ENCODE measurements at regions not wholly inside any gene's neighbourhood (a gene's known extent, or its start where the extent isn't known, plus 50 kb on each side); places are given as distances from the start of the nearest gene placed in this dataset.

DNA sequence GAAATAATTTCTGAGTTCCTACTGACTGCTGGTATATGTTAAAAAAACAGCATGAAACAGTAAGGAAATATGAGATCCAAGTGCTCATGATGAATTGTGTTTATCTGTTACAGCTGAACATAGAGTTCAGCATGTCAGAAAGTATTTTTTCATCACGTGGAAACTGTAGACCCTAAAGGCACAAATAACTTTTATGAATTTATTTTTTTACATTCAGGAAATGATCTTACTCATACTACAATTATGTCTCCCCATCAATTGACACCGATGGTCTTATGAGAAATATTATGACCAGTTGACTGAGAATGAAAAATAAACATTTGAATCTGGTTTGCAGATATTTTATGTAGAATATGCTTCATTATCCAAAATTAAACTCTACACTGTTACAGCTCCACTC, 283.1 kb upstream of the SPANXN4 start:
- no peak overlapping the region for H3K27ac Mint-ChIP-seq
- ChIA-PET CTCF (no interaction called here), POLR2A (no interaction called here)
- H3K4me3 Mint-ChIP-seq, result no peak overlapping the region
- H3K9me3 Mint-ChIP-seq, result no peaks in the 10 kb centered on the region
- H3K27me3 Mint-ChIP-seq, result no peaks in the 10 kb centered on the region
- no peaks in the 10 kb centered on the region for H3K4me1 Mint-ChIP-seq
- DNase-seq, result no peak
- H3K36me3 Mint-ChIP-seq (ENCODE audit: low read depth), result no peaks in the 10 kb centered on the region

DNA sequence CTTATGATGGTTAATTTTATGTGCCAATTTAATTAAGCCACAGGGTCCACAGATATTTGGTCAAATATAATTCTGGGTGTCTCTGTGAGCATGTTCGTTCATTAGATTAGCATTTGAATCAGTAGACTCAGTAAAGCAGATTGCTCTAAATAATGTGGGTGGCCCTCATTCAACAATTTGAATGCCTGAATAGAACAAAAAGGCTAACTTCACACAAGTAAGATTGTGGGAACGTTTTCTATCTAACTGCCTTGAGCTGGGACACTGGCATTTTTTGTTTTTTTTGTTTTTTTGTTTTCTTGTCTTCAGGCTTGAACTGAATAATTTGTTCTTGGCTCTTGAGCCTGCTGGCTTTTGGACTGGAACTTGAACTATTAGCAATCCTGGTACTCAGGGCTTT, 292.4 kb upstream of the SPANXN4 start:
- no peaks in the 10 kb centered on the region for H3K9me3 Mint-ChIP-seq
- no peak overlapping the region for H3K4me3 Mint-ChIP-seq
- H3K27ac Mint-ChIP-seq, result no peak overlapping the region
- DNase-seq, result no peak
- POLR2A ChIA-PET, result no interaction called here
- no peaks in the 10 kb centered on the region for H3K27me3 Mint-ChIP-seq
- CTCF ChIA-PET, result no interaction called here
- H3K36me3 Mint-ChIP-seq (ENCODE audit: low read depth), result no peaks in the 10 kb centered on the region
- no peaks in the 10 kb centered on the region for H3K4me1 Mint-ChIP-seq

DNA sequence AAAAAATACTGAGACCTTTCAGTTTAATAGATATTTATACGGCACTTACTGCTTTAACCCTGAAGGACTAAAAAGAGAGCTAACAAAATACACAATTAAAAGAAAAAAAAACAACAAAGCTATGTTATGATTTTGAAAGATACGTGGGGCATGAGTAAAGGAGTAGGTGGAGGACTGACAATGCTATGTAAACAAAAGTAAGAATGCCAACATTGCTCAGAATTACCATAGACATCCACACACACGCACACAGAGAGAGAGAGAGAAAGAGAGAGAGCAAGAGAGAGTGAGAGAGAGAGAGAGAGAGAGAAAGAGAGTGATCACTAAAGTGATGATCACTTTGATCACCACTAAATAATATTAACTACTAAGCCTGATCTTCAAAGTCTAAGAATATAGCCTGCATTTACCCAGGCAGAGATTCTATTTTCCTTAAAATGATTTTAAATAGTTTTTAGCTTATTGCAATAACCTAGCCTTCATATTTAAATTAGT, 313.9 kb upstream of the SPANXN4 start:
- Mint-ChIP-seq H3K9me3 (peaks cover 2% of the 10 kb centered on the region), H3K4me1 (no peaks in the 10 kb centered on the region), H3K36me3 (ENCODE audit: low read depth) (no peaks in the 10 kb centered on the region), H3K4me3 (no peak overlapping the region), H3K27me3 (no peaks in the 10 kb centered on the region), H3K27ac (no peak overlapping the region)
- POLR2A ChIA-PET, result no interaction called here
- no peak for DNase-seq
- CTCF ChIA-PET, result no interaction called here

DNA sequence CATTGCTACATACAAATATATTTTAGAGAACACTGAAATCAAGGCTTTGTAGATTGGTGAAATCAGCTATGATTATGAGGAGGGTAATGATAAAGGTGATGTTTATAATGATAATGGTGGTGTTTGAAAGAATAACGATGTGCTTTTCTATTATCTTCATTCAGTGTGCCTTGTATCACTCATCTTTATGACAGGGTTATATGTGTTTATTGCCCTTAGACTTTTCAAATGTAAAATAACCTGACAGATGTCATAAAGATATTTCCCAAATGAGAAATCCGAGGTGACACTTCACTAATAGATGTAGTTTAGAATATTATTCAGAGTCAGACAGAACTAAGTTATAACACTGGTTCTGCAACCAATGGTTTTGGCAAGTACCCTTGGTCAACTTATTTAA, 323.0 kb upstream of the SPANXN4 start:
- Mint-ChIP-seq H3K27me3 (no peaks in the 10 kb centered on the region), H3K4me3 (no peak overlapping the region), H3K36me3 (ENCODE audit: low read depth) (no peaks in the 10 kb centered on the region), H3K27ac (no peak overlapping the region), H3K4me1 (no peaks in the 10 kb centered on the region), H3K9me3 (no peaks in the 10 kb centered on the region)
- POLR2A ChIA-PET, result no interaction called here
- CTCF ChIA-PET, result no interaction called here
- no peak for DNase-seq

DNA sequence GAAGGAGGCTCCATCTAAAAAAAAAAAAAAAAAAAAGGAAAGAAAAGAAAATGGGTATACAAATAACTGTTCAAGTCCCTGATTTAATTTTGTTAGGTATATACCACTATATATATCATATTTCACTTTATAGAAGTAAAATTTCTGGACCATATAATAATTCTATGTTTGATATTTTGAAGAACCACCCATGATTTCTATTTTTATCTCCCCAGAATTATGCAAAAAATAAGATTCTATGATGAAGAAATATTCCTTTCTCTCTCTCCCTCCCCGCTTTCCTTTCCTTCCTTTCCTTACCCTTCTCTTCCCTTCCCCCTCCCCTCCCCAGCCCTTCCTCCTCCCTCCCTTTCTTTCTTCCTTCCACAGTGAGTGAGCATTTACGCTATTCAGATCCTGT, 337.5 kb upstream of the SPANXN4 start:
- Mint-ChIP-seq H3K9me3 (no peaks in the 10 kb centered on the region), H3K27me3 (no peaks in the 10 kb centered on the region), H3K27ac (no peak overlapping the region), H3K4me3 (no peak overlapping the region), H3K36me3 (ENCODE audit: low read depth) (no peaks in the 10 kb centered on the region), H3K4me1 (no peaks in the 10 kb centered on the region)
- POLR2A ChIA-PET, result no interaction called here
- no peak for DNase-seq
- CTCF ChIA-PET, result no interaction called here

DNA sequence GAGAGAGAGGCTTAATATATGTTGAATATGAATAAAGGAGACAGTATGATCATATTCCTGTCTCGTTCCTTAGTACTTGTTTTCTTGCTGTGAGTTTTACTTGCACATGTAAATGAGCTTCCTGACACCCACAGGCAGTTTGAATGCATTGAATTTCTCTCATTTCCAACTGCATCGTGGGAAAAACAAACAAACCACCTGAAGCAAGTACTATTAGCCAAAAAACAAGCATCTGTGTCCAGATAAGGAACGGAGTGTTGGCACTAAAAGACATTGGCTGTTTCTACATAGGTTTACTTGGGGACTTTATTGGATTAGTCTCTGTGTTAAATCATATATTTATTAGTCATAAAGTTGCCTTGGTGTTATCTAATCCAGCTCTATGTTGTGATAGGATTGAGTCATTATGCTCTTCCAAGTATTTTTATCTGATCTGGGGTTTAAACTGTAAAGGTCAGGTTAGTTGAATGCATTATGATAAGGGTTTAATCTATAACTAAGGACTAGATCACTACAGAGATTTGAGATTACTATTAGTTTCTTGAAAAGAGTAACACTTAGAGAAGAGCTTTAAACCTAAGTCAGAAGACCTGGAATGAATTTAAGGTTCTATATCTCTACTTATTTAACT, 339.0 kb upstream of the SPANXN4 start:
- ChIA-PET CTCF (no interaction called here), POLR2A (no interaction called here)
- H3K27ac Mint-ChIP-seq, result no peak overlapping the region
- H3K9me3 Mint-ChIP-seq, result no peaks in the 10 kb centered on the region
- no peak for DNase-seq
- no peaks in the 10 kb centered on the region for H3K27me3 Mint-ChIP-seq
- no peaks in the 10 kb centered on the region for H3K36me3 Mint-ChIP-seq (ENCODE audit: low read depth)
- no peak overlapping the region for H3K4me3 Mint-ChIP-seq
- no peaks in the 10 kb centered on the region for H3K4me1 Mint-ChIP-seq

DNA sequence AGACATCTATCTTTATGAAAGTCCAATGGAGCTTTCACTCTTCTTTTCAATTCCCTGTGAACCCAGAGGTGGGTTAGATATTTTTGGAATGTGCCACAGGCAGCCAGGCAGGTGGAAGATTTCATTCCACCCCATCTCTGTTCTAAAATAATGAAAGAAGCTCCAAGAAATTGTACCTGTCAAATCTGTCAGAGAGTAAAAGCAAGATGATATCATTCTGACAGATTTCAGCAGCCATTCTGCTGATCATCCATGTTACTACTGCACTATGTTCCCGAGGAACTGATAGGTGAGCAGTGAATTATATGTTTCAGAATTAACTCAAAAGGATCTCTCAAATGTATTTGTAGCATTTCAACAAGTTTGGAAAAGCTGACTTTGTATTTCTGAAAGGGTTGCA, 339.5 kb upstream of the SPANXN4 start:
- ChIA-PET POLR2A (no interaction called here), CTCF (no interaction called here)
- no peaks in the 10 kb centered on the region for H3K4me1 Mint-ChIP-seq
- no peaks in the 10 kb centered on the region for H3K36me3 Mint-ChIP-seq (ENCODE audit: low read depth)
- H3K27ac Mint-ChIP-seq, result no peak overlapping the region
- no peak overlapping the region for H3K4me3 Mint-ChIP-seq
- no peak for DNase-seq
- H3K27me3 Mint-ChIP-seq, result no peaks in the 10 kb centered on the region
- no peaks in the 10 kb centered on the region for H3K9me3 Mint-ChIP-seq

DNA sequence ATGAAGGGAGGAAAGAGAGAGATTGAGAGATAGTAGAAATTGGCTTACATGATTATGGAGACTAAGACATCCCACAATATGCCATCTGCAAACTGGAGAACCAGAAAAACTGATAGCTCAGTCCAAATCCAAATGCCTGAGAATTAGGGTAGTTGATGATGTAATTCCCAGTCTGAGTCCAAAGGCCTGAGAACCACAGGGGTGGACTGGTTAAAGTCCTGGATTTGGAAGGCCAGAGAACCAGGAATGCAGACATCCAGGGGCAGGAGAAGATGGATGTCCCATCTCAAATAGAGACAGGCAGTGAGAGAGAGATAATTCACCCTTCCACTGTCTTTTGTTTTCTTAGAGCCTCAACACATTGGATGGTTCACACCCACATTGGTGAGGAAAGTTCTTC, 345.7 kb upstream of the SPANXN4 start:
- CTCF ChIA-PET, result no interaction called here
- Mint-ChIP-seq H3K4me3 (no peak overlapping the region), H3K9me3 (peaks cover 6% of the 10 kb centered on the region), H3K36me3 (ENCODE audit: low read depth) (no peaks in the 10 kb centered on the region), H3K4me1 (no peaks in the 10 kb centered on the region), H3K27me3 (no peaks in the 10 kb centered on the region), H3K27ac (no peak overlapping the region)
- no peak for DNase-seq
- POLR2A ChIA-PET, result no interaction called here

DNA sequence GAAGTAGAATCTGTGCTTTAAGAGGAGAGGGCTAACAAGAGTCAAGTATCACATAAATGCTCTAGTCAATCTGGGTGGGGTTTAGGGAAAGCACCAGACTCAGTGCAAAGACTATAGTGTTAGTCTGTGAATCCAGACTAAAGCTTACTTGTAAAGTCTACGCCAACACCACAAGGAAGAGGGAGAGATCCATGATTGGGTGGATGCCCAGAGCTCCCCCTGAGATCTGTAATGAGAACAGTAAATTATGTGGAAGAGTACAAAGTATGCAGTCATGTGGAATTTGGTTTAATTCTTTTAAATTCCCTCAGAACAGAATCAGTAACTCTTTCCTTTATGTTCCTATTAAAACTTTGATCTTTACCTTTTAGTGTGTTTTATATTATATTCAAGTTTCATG, 354.7 kb upstream of the SPANXN4 start:
- no peak for DNase-seq
- no peak overlapping the region for H3K4me3 Mint-ChIP-seq
- H3K36me3 Mint-ChIP-seq (ENCODE audit: low read depth), result no peaks in the 10 kb centered on the region

DNA sequence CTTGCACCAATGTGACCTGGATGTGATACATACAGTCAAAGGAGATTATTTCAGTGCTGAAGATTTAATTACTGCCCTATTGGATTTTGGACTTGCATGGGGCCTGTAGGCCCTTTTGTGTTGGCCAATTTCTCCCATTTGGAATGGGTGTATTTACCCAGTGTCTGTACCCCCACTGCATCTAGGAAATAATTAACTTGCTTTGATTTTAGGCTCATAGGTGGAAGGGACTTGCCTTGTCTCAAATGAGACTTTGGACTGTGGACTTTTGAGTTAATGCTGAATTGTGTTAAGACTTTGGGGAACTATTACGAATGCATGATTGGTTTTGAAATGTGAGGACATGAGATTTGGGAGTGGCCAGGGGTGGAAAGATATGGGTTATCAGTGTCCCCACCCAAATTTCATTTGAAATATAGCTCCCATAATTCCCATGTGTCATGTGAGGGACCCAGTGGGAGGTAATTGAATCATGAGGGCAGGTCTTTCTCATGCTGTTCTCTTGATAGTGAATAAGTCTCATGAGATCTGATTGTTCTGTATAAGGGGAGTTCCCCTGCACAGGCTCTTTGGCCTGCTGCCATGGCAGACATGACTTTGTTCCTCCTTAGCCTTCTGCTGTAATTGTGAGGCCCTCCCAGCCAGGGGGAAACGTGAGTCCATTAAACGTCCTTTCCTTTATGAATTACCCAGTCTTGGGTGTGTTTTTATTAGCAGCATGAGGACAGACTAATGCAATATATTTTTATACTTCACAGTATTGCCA, 362.2 kb upstream of the SPANXN4 start:
- Mint-ChIP-seq H3K27ac (no peak overlapping the region), H3K4me3 (no peak overlapping the region), H3K9me3 (no peaks in the 10 kb centered on the region), H3K36me3 (ENCODE audit: low read depth) (no peaks in the 10 kb centered on the region), H3K4me1 (no peaks in the 10 kb centered on the region), H3K27me3 (no peaks in the 10 kb centered on the region)
- DNase-seq, result no peak
- POLR2A ChIA-PET, result no interaction called here
- CTCF ChIA-PET, result no interaction called here

More for the DNA sequence above, 354.7 kb upstream of the SPANXN4 start:
- POLR2A ChIA-PET, result no interaction called here
- peaks cover 4% of the 10 kb centered on the region for H3K9me3 Mint-ChIP-seq
- no peak overlapping the region for H3K27ac Mint-ChIP-seq
- H3K27me3 Mint-ChIP-seq, result no peaks in the 10 kb centered on the region
- no peaks in the 10 kb centered on the region for H3K4me1 Mint-ChIP-seq
- CTCF ChIA-PET, result no interaction called here

DNA sequence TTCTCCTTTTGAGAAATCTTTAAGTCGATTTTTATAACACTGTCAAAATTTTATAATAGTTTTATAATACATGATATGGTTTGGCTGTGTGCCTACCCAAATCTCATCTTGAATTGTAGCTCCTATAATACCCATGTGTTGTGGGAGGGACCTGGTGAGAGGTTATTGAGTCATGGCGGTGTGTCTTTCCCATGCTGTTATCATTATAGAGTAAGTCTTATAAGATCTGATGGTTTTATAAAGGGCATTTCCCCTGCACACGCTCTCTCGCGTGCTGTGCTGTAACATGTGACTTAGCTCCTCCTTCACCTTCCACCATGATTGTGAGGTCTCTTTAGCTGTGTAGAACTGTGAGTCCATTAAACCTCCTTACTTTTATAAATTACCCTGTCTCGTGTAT, 364.0 kb upstream of the SPANXN4 start:
- H3K4me1 Mint-ChIP-seq, result no peaks in the 10 kb centered on the region
- no peak overlapping the region for H3K27ac Mint-ChIP-seq
- H3K9me3 Mint-ChIP-seq, result no peaks in the 10 kb centered on the region
- no peaks in the 10 kb centered on the region for H3K36me3 Mint-ChIP-seq (ENCODE audit: low read depth)
- ChIA-PET POLR2A (no interaction called here), CTCF (no interaction called here)
- H3K4me3 Mint-ChIP-seq, result no peak overlapping the region
- no peak for DNase-seq
- H3K27me3 Mint-ChIP-seq, result no peaks in the 10 kb centered on the region

DNA sequence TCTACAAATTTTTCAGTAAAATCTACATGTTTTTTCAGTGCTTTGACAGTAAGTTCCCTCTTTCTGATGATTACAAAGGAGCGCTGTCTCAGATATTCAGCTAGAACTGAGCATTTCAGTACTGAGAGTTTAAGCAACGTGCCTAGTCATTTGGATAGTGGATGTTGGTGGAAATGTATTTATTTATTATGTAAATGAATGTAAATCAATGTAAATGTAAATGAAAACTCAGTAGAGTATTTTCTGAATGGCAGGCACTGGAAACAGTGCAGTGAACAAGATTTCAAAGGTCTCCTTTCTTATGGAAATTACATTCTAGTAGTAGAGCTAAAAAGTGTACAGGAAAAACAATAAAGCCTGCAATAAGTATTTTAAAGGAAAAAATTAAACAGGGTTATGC, 370.2 kb upstream of the SPANXN4 start:
- Mint-ChIP-seq H3K27ac (no peak overlapping the region), H3K36me3 (ENCODE audit: low read depth) (no peaks in the 10 kb centered on the region), H3K4me3 (no peak overlapping the region), H3K4me1 (no peaks in the 10 kb centered on the region), H3K27me3 (no peaks in the 10 kb centered on the region), H3K9me3 (peaks cover 2% of the 10 kb centered on the region)
- POLR2A ChIA-PET, result no interaction called here
- CTCF ChIA-PET, result no interaction called here
- DNase-seq, result no peak

DNA sequence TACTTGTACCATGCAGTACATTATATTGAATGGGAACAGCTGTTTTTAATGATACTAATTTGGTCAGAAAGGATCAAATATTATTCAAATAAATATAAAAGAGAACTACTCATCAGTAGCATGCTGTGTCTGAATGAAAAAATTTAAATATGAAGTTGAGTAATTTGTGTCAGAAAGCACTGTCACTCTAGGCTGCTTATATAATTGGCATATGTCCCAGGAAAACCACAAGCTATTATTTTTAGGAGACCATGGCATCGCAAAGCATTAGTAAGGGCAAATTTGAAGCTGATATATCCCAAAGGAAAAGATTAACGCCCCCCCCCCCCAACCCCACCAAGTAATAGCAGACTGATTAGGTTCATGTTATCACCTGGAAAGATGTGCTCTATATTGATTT, 388.5 kb upstream of the SPANXN4 start:
- Mint-ChIP-seq H3K4me1 (no peaks in the 10 kb centered on the region), H3K27me3 (no peaks in the 10 kb centered on the region), H3K9me3 (no peaks in the 10 kb centered on the region), H3K4me3 (no peak overlapping the region), H3K27ac (no peak overlapping the region), H3K36me3 (ENCODE audit: low read depth) (no peaks in the 10 kb centered on the region)
- DNase-seq, result no peak
- CTCF ChIA-PET, result no interaction called here
- POLR2A ChIA-PET, result no interaction called here

DNA sequence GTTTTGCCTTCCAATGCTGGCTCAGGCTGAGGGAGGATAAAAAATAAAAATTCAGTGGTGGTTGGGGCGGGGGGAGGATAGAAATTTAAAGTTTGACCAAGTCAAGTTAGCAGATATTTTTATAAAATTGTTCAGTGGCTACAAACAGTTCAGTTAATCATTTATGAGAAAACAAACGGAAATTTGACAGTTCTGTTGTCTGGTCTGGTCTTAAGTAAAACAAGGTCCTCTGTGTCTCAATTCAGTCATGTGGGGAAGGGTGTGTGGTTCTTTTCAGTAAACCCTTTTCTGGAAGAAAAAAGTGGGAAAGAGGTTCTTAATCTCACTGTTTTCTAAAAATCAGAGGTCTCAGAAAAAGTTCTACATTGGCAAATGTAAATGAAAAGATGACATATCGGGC, 409.1 kb upstream of the SPANXN4 start:
- Mint-ChIP-seq H3K4me3 (no peak overlapping the region), H3K27ac (no peak overlapping the region), H3K27me3 (no peaks in the 10 kb centered on the region), H3K9me3 (no peaks in the 10 kb centered on the region), H3K4me1 (no peaks in the 10 kb centered on the region), H3K36me3 (ENCODE audit: low read depth) (no peaks in the 10 kb centered on the region)
- no peak for DNase-seq
- ChIA-PET POLR2A (no interaction called here), CTCF (no interaction called here)

Measured in activated CD4-positive, alpha-beta T cell treated with anti-CD3 and anti-CD28 coated beads, Interleukin-2, amount 10 ng/mL, durations not matched to agents 7 days and 5 days (primary cell).